HCT116 (cell line): ENCODE measurements at regions not wholly inside any gene's neighbourhood (a gene's known extent, or its start where the extent isn't known, plus 50 kb on each side); places are given as distances from the start of the nearest gene placed in this dataset.

Experiments
- ATAC-seq: fragments of 200-7000 bp; cut with Tn5 transposase; 2 replicates; pipeline ENCODE4 v1.9.1; 2020; ENCODE audit warnings: mild to moderate bottlenecking, moderate library complexity
- BruUV-seq: library from RNA; stranded (reverse); fragments of 400-500 nt; replicated peaks from 2 replicates; lab custom pipeline; 2021; lab: Mats Ljungman, UMichigan
- CTCF ChIA-PET: fragments of 300-600 bp; sonication (Branson Sonifier 250); formaldehyde crosslinking; loops from one replicate; lab custom pipeline; 2021; ENCODE audit warnings: antibody characterized with exemption; lab: Charles Lee
- POLR2A ChIA-PET: fragments of 300-600, 350-600 bp; sonication (Branson Sonifier 250); formaldehyde crosslinking; loops from one replicate; lab custom pipeline; 2021; ENCODE audit warnings: antibody characterized with exemption; lab: Charles Lee
- RAD21 ChIA-PET, 2 experiments: fragments of 300-600 bp; sonication (Branson Sonifier 250); formaldehyde crosslinking; loops; one replicate each; lab custom pipeline; 2023; ENCODE audit warnings: low total read pairs in 2 of 2; ENCODE audit not compliant: uncharacterized antibody in 2 of 2, unreplicated experiment in 2 of 2, low non-redundant PET in 1 of 2; lab: Charles Lee
- DNase-seq: peaks from one replicate; pipeline ENCODE4 v3.0.0-alpha.2; 2010; ENCODE audit warnings: low read depth, low spot score
- H2AFZ ChIP-seq: fragments of 200-600 bp; shearing (Covaris generic), sonication (generic); 2 replicates; pipeline ENCODE4 v1.6.1; 2017; ENCODE audit warnings: low read depth, mixed run types, mixed read lengths, antibody characterized with exemption, low read length; ENCODE audit not compliant: poor library complexity, severe bottlenecking
- H3K27ac ChIP-seq: 2 replicates; pipeline ENCODE4 v1.5.1; 2012; ENCODE audit warnings: low read depth, low read length
- H3K27me3 ChIP-seq: fragments of 200-600 bp; sonication (generic); 2 replicates; pipeline ENCODE4 v1.6.1; 2016; ENCODE audit warnings: mixed run types, low read length, mixed read lengths; ENCODE audit not compliant: insufficient read depth
- H3K36me3 ChIP-seq, 2 experiments: fragments of 200-500 bp in 1 of 2; fragments of 200-600 bp in 1 of 2; sonication (Bioruptor generic) in 1 of 2; sonication (generic) in 1 of 2; 2 replicates each; pipeline versions ENCODE4 v1.5.1 to v1.6.1; 2014 to 2016; ENCODE audit warnings: low read length in 2 of 2, inconsistent platforms in 1 of 2, mixed read lengths in 1 of 2, mixed run types in 1 of 2; ENCODE audit not compliant: insufficient read depth in 2 of 2, control insufficient read depth in 1 of 2
- H3K4me1 ChIP-seq, 2 experiments: fragments of 200-600 bp in 1 of 2; sonication (generic) in 1 of 2; 2 replicates each; pipeline versions ENCODE4 v1.5.1 to v1.6.1; 2012 to 2017; ENCODE audit warnings: low read length in 2 of 2, inconsistent platforms in 1 of 2, mild to moderate bottlenecking in 1 of 2, mixed read lengths in 1 of 2, mixed run types in 1 of 2, moderate library complexity in 1 of 2; ENCODE audit not compliant: insufficient read depth in 2 of 2, control insufficient read depth in 1 of 2
- H3K4me2 ChIP-seq: fragments of 200-600 bp; sonication (generic); 2 replicates; pipeline ENCODE4 v1.6.1; 2017; ENCODE audit warnings: mixed run types, low read length, mixed read lengths
- H3K4me3 ChIP-seq, 2 experiments: fragments of 200-600 bp in 1 of 2; sonication (generic) in 1 of 2; replicated peaks in 1 of 2; 2 replicates each; pipeline ENCODE4 v1.5.1; 2011 to 2016; ENCODE audit warnings: low read length in 2 of 2, control low read depth in 1 of 2, low read depth in 1 of 2, mild to moderate bottlenecking in 1 of 2, mixed read lengths in 1 of 2, mixed run types in 1 of 2
- H3K79me2 ChIP-seq: fragments of 200-600 bp; sonication (generic); 2 replicates; pipeline ENCODE4 v1.6.1; 2017; ENCODE audit warnings: mild to moderate bottlenecking, mixed run types, low read length, moderate library complexity, mixed read lengths; ENCODE audit not compliant: insufficient read depth
- H3K9ac ChIP-seq: fragments of 200-600 bp; sonication (generic); 2 replicates; pipeline ENCODE4 v1.6.1; 2016; ENCODE audit warnings: low read length, mixed read lengths
- H3K9me2 ChIP-seq: fragments of 200-600 bp; sonication (generic), shearing (Covaris generic); 2 replicates; pipeline ENCODE4 v1.6.1; 2017; ENCODE audit warnings: mixed run types, mild to moderate bottlenecking, moderate library complexity; ENCODE audit not compliant: insufficient read depth
- H3K9me3 ChIP-seq, 2 experiments: fragments of 200-500 bp in 1 of 2; fragments of 200-600 bp in 1 of 2; sonication (Bioruptor generic) in 1 of 2; sonication (generic) in 1 of 2; 2 replicates each; pipeline ENCODE4 v1.6.1; 2014 to 2017; ENCODE audit warnings: low read length in 2 of 2, mixed read lengths in 2 of 2, inconsistent platforms in 1 of 2, low read depth in 1 of 2, mild to moderate bottlenecking in 1 of 2, mixed run types in 1 of 2, moderate library complexity in 1 of 2; ENCODE audit not compliant: control insufficient read depth in 1 of 2, insufficient read depth in 1 of 2
- H4K20me1 ChIP-seq: fragments of 200-600 bp; sonication (generic), shearing (Covaris generic); 2 replicates; pipeline ENCODE4 v1.6.1; 2017; ENCODE audit warnings: mixed run types, mild to moderate bottlenecking, moderate library complexity; ENCODE audit not compliant: insufficient read depth
- ATF3 ChIP-seq: IDR thresholded peaks from 2 replicates; pipeline ENCODE4 v1.6.1; 2012
- CBX3 ChIP-seq: IDR thresholded peaks from 2 replicates; pipeline ENCODE4 v1.6.1; 2012; ENCODE audit warnings: low read depth
- CEBPB ChIP-seq: IDR thresholded peaks from 2 replicates; pipeline ENCODE4 v1.6.1; 2012; ENCODE audit warnings: low read depth
- EGR1 ChIP-seq: IDR thresholded peaks from 2 replicates; pipeline ENCODE4 v1.6.1; 2012; ENCODE audit warnings: low read depth
- ELF1 ChIP-seq: IDR thresholded peaks from 2 replicates; pipeline ENCODE4 v1.6.1; 2012; ENCODE audit warnings: low read depth, borderline replicate concordance
- EZH2 ChIP-seq: fragments of 200-600 bp; sonication (generic); IDR thresholded peaks from 2 replicates; pipeline ENCODE4 v1.6.1; 2017; ENCODE audit warnings: antibody characterized with exemption, mixed run types
- EZH2phosphoT487 ChIP-seq: fragments of 200-600 bp; IDR thresholded peaks from 2 replicates; pipeline ENCODE4 v1.6.1; 2018; ENCODE audit warnings: antibody characterized with exemption, borderline replicate concordance
- JUND ChIP-seq: IDR thresholded peaks from 2 replicates; pipeline ENCODE4 v1.6.1; 2012
- MAX ChIP-seq: IDR thresholded peaks from 2 replicates; pipeline ENCODE4 v1.6.1; 2012
- POLR2A ChIP-seq: IDR thresholded peaks from 2 replicates; pipeline ENCODE4 v1.7.0; 2011; ENCODE audit warnings: borderline replicate concordance; ENCODE audit not compliant: insufficient read depth, insufficient read length; ENCODE audit errors: extremely low read depth
- POLR2AphosphoS5 ChIP-seq: IDR thresholded peaks from 2 replicates; pipeline ENCODE4 v1.6.1; 2011; ENCODE audit warnings: mild to moderate bottlenecking, low read depth, low read length, moderate library complexity
- REST ChIP-seq: IDR thresholded peaks from 2 replicates; pipeline ENCODE4 v1.6.1; 2012; ENCODE audit warnings: low read depth
- SIN3A ChIP-seq: IDR thresholded peaks from 2 replicates; pipeline ENCODE4 v1.6.1; 2012; ENCODE audit warnings: low read depth
- YY1 ChIP-seq: IDR thresholded peaks from 2 replicates; pipeline ENCODE4 v1.6.1; 2011; ENCODE audit warnings: low read length, low read depth, moderate library complexity, mild to moderate bottlenecking; ENCODE audit not compliant: insufficient replicate concordance; ENCODE audit errors: extremely low read depth
- ZBTB33 ChIP-seq: IDR thresholded peaks from 2 replicates; pipeline ENCODE4 v1.6.1; 2011; ENCODE audit warnings: mild to moderate bottlenecking, low read length, moderate library complexity; ENCODE audit not compliant: insufficient replicate concordance; ENCODE audit errors: extremely low read depth
- ZFX ChIP-seq: fragments of 450-650 bp; IDR thresholded peaks from 2 replicates; pipeline ENCODE4 v1.6.1; 2017
- ZNF274 ChIP-seq: fragments of 200-500 bp; sonication (Bioruptor generic); IDR thresholded peaks from 2 replicates; pipeline ENCODE4 v1.6.1; 2014; ENCODE audit warnings: mild to moderate bottlenecking, low read depth, low read length, inconsistent platforms
- intact Hi-C: fragments of 100-400 bp; cut with micrococcal nuclease; formaldehyde crosslinking; loops from 2 replicates; pipeline ENCODE4 v1.10.0; 2022

GRCh38 chr2:198371329-198371728 lies 566.9 kb downstream of the PLCL1 start:
- TF ChIP-seq SIN3A (no peak), EZH2 (no peak), EZH2phosphoT487 (no peak), ZFX (no peak), EGR1 (no peak), REST (no peak), POLR2AphosphoS5 (no peak), YY1 (no peak), POLR2A (no peak), CBX3 (no peak), ELF1 (no peak), ZNF274 (no peak), CEBPB (no peak), JUND (no peak), ATF3 (no peak), ZBTB33 (no peak), MAX (no peak)
- Histone ChIP-seq H3K9me3 (no peaks in the 10 kb centered on the region), H3K4me2 (no peak overlapping the region), H2AFZ (no peak overlapping the region), H3K9me2 (no peaks in the 10 kb centered on the region), H3K9ac (no peak overlapping the region), H3K27me3 (peaks cover 6% of the 10 kb centered on the region; the same call in 1 of the 2 replicates), H4K20me1 (no peaks in the 10 kb centered on the region; the same call in 1 of the 2 replicates), H3K4me1 (peaks cover 0 to 2% of the 10 kb centered on the region in 2 experiments; a peak in 1 of 4 replicates), H3K4me3 (no peak overlapping the region), H3K36me3 (no peaks in the 10 kb centered on the region), H3K27ac (no peak overlapping the region), H3K79me2 (no peaks in the 10 kb centered on the region)
- CTCF ChIA-PET: interaction anchor here (0.6 kb wide), 1 partner anchor 782 kb away, joined by 3 read pairs; no protein-coding TSS in a partner anchor
- intact Hi-C loops: no loop called here
- POLR2A ChIA-PET: no interaction called here
- ATAC-seq (no peak), DNase-seq (no peak)
- no TSS peak for BruUV-seq
- RAD21 ChIA-PET: no interaction called here
